ENCODE measurements at regions not wholly inside any gene's neighbourhood (a gene's known extent, or its start where the extent isn't known, plus 50 kb on each side); places are given as distances from the start of the nearest gene placed in this dataset.

DNA sequence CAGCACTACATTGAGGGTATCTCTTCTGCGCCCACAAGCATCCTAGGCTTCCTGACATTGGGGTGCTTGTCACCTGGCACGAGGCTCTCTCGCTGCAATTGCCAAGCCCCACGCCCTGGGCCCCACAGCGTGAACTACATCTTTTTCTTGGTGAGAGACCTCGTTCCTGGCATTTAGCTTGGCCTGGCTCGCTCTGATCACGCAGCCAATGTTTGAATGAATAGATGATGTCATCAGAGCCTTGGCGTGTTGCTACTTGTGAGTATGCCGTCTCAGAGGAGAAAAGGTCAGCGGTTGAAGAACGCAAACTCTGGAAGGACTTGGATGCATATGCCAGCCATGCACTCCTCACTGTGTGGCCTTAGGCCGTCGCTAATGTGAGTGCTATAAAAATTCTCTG is 150.2 kb upstream of the AUTS2 start:
- H3K27me3 ChIP-seq (replicated peaks in 1 of 4; ENCODE audit: control insufficient read depth in 3 of 4, extremely low read depth in 1 of 4, insufficient read depth in 3 of 4, low read length in 3 of 4), result peaks cover 5 to 35% (median 25%) of the 10 kb centered on the region in 4 experiments
- no peak overlapping the region for H3K4me2 ChIP-seq (ENCODE audit: insufficient read depth in 1 of 2, low read depth in 2 of 2, low read length in 2 of 2)
- H3K79me2 ChIP-seq (ENCODE audit: control insufficient read depth in 1 of 2, insufficient read depth in 2 of 2, low read length in 2 of 2), result no peaks in the 10 kb centered on the region
- H4K91ac ChIP-seq (replicated peaks; ENCODE audit: insufficient read length, low read length), result no peak overlapping the region
- H2BK15ac ChIP-seq (ENCODE audit: low read length), result no peak overlapping the region
- no peak overlapping the region for H2AFZ ChIP-seq (ENCODE audit: low read length)
- CTCF ChIA-PET (ENCODE audit: partially characterized antibody), result interaction anchor here (0.5 to 1.4 kb wide), 4 partner anchors 30 to 226 kb away, joined by 3 to 4 read pairs (median 4); no protein-coding TSS in a partner anchor
- 88% methylated on average over 14 of the region's 14 CpGs; no CpG with 5 or more reads in 1 of the 2 experiments for WGBS, 2 experiments (ENCODE audit: extremely low coverage in 1 of 2, insufficient coverage in 1 of 2, insufficient read length in 1 of 2, insufficient replicate concordance in 2 of 2, low coverage in 1 of 2, low lambda C conversion rate in 2 of 2, missing lambda C conversion rate in 1 of 2)
- H4K20me1 ChIP-seq (replicated peaks in 1 of 2; ENCODE audit: control insufficient read depth in 1 of 2, insufficient read depth in 2 of 2, low read length in 2 of 2), result no peaks in the 10 kb centered on the region
- H3K4me1 ChIP-seq (replicated peaks in 1 of 4; ENCODE audit: control insufficient read depth in 3 of 4, insufficient read depth in 4 of 4, low read length in 3 of 4), result peaks cover 0 to 5% (median 0%) of the 10 kb centered on the region in 4 experiments; a peak in 3 of 7 replicates
- H2BK5ac ChIP-seq (ENCODE audit: low read depth, low read length), result no peak overlapping the region
- no peak overlapping the region for H3K18ac ChIP-seq (ENCODE audit: extremely low read depth, low read length)
- no peak overlapping the region for H3K23ac ChIP-seq (ENCODE audit: insufficient read length)
- no peak overlapping the region for H4K5ac ChIP-seq (ENCODE audit: insufficient read length, low read depth, low read length)
- no peak overlapping the region for H3K9ac ChIP-seq (replicated peaks in 1 of 4; ENCODE audit: extremely low read depth in 1 of 4, low read depth in 3 of 4, low read length in 3 of 4)
- no peak overlapping the region for H4K8ac ChIP-seq (ENCODE audit: extremely low read depth, insufficient read depth, low read length)
- H2BK12ac ChIP-seq (ENCODE audit: low read depth, low read length), result 0 out of 2 replicates have a peak overlapping the region, but pooled peaks have one; percentile 7
- no peak overlapping the region for H3K27ac ChIP-seq (ENCODE audit: low read depth, low read length)
- H3K79me1 ChIP-seq (ENCODE audit: low read depth, low read length), result no peaks in the 10 kb centered on the region
- H3K36me3 ChIP-seq (ENCODE audit: control insufficient read depth in 2 of 4, insufficient read depth in 4 of 4, low read length in 3 of 4), result no peaks in the 10 kb centered on the region
- no peak for FAIRE-seq
- H3K14ac ChIP-seq (ENCODE audit: insufficient read length), result no peak overlapping the region
- H3K4ac ChIP-seq (replicated peaks; ENCODE audit: insufficient read length, low read depth, low read length), result no peak overlapping the region
- no peak overlapping the region for H2BK120ac ChIP-seq (replicated peaks; ENCODE audit: low read depth, low read length)
- no peak overlapping the region for H2BK20ac ChIP-seq (ENCODE audit: low read length)
- no peak for DNase-seq (ENCODE audit: low read depth in 1 of 2, low spot score in 2 of 2)
- no peaks in the 10 kb centered on the region for H3K23me2 ChIP-seq (ENCODE audit: low read depth, low read length)
- no peak overlapping the region for H3K4me3 ChIP-seq (ENCODE audit: extremely low read depth in 1 of 4, insufficient read depth in 2 of 4, low read depth in 3 of 4, low read length in 4 of 4)
- no peaks in the 10 kb centered on the region; a peak in 1 of 4 replicates for H3K9me3 ChIP-seq (ENCODE audit: insufficient read depth in 2 of 2, low read depth in 1 of 2, low read length in 1 of 2)
- no peak overlapping the region for H2AK5ac ChIP-seq (ENCODE audit: low read depth, low read length)
- POLR2A ChIA-PET (ENCODE audit: partially characterized antibody), result no interaction called here
- no peak overlapping the region for H3K56ac ChIP-seq (replicated peaks; ENCODE audit: insufficient read length, low read depth, low read length)
- no peak for TF ChIP-seq SP4 (IDR thresholded peaks at IDR 0.05; ENCODE audit: low read length)
- TF ChIP-seq TAF1 (IDR thresholded peaks at IDR 0.05; ENCODE audit: low read depth, low read length), result no peak
- no peak for TF ChIP-seq RXRA (IDR thresholded peaks at IDR 0.05; ENCODE audit: insufficient read depth, low read depth, low read length)
- no peak for TF ChIP-seq POLR2A (IDR thresholded peaks at IDR 0.05; ENCODE audit: control extremely low read depth in 1 of 2, low read depth in 2 of 2, low read length in 2 of 2)
- no peak for TF ChIP-seq RBBP5 (IDR thresholded peaks at IDR 0.05; ENCODE audit: borderline replicate concordance, low read depth, low read length)
- TF ChIP-seq POLR2AphosphoS5 (IDR thresholded peaks at IDR 0.05; ENCODE audit: low read depth, low read length), result no peak
- no peak for TF ChIP-seq EZH2 (IDR thresholded peaks at IDR 0.05; ENCODE audit: low read depth, low read length, severe bottlenecking)
- no peak for TF ChIP-seq HDAC2 (IDR thresholded peaks at IDR 0.05; ENCODE audit: borderline replicate concordance in 1 of 2, low read depth in 2 of 2, low read length in 2 of 2)
- no peak for TF ChIP-seq JUND (IDR thresholded peaks at IDR 0.05; ENCODE audit: low read length)
- no peak for TF ChIP-seq SP1 (IDR thresholded peaks at IDR 0.05; ENCODE audit: low read depth, low read length)
- no peak for TF ChIP-seq CHD2 (IDR thresholded peaks at IDR 0.05; ENCODE audit: low read length)
- no peak for TF ChIP-seq NRF1 (IDR thresholded peaks at IDR 0.05; ENCODE audit: low read depth, low read length)
- TF ChIP-seq, protein P1, sequence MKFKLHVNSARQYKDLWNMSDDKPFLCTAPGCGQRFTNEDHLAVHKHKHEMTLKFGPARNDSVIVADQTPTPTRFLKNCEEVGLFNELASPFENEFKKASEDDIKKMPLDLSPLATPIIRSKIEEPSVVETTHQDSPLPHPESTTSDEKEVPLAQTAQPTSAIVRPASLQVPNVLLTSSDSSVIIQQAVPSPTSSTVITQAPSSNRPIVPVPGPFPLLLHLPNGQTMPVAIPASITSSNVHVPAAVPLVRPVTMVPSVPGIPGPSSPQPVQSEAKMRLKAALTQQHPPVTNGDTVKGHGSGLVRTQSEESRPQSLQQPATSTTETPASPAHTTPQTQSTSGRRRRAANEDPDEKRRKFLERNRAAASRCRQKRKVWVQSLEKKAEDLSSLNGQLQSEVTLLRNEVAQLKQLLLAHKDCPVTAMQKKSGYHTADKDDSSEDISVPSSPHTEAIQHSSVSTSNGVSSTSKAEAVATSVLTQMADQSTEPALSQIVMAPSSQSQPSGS (IDR thresholded peaks at IDR 0.05; ENCODE audit: low read length), result no peak
- TF ChIP-seq ASH2L (IDR thresholded peaks at IDR 0.05; ENCODE audit: low read length), result no peak

All from H1 (cell line).